IMR-90 (cell line): ENCODE measurements at regions not wholly inside any gene's neighbourhood (a gene's known extent, or its start where the extent isn't known, plus 50 kb on each side); places are given as distances from the start of the nearest gene placed in this dataset.

ENCODE experiments used
- CEBPB ChIP-seq: IDR thresholded peaks from 2 replicates; pipeline ENCODE4 v1.6.1; 2012; ENCODE audit warnings: low read depth, low read length, improper control_type of control experiment
- ELK1 ChIP-seq: fragments of 150-350 bp; IDR thresholded peaks from 2 replicates; pipeline ENCODE4 v1.6.1; 2016; ENCODE audit warnings: low read depth, mild to moderate bottlenecking, low read length, moderate library complexity, borderline replicate concordance
- MXI1 ChIP-seq: IDR thresholded peaks from 2 replicates; pipeline ENCODE4 v1.6.1; 2012; ENCODE audit warnings: low read depth, mild to moderate bottlenecking, low read length, moderate library complexity, borderline replicate concordance
- POLR2A ChIP-seq: IDR thresholded peaks from 2 replicates; pipeline ENCODE4 v1.6.1; 2012; ENCODE audit warnings: mild to moderate bottlenecking, low read depth, low read length
- RAD21 ChIP-seq: IDR thresholded peaks from 2 replicates; pipeline ENCODE4 v1.6.1; 2012; ENCODE audit warnings: low read length, improper control_type of control experiment
- RFX5 ChIP-seq: IDR thresholded peaks from 2 replicates; pipeline ENCODE4 v1.8.0; 2012; ENCODE audit warnings: low read depth, mild to moderate bottlenecking, low read length, moderate library complexity
- TF ChIP-seq, protein P1 (sequence below): conservative IDR thresholded peaks from 2 replicates; pipeline ENCODE4 v1.5.1; 2012; ENCODE audit warnings: mild to moderate bottlenecking, low read depth, low read length, improper control_type of control experiment
- TF ChIP-seq, protein P2 (sequence below): fragments of 150-350 bp; IDR thresholded peaks from 2 replicates; pipeline ENCODE4 v1.6.1; 2017; ENCODE audit warnings: mild to moderate bottlenecking, antibody characterized with exemption, low read length, low read depth

- TF ChIP-seq, protein P1, sequence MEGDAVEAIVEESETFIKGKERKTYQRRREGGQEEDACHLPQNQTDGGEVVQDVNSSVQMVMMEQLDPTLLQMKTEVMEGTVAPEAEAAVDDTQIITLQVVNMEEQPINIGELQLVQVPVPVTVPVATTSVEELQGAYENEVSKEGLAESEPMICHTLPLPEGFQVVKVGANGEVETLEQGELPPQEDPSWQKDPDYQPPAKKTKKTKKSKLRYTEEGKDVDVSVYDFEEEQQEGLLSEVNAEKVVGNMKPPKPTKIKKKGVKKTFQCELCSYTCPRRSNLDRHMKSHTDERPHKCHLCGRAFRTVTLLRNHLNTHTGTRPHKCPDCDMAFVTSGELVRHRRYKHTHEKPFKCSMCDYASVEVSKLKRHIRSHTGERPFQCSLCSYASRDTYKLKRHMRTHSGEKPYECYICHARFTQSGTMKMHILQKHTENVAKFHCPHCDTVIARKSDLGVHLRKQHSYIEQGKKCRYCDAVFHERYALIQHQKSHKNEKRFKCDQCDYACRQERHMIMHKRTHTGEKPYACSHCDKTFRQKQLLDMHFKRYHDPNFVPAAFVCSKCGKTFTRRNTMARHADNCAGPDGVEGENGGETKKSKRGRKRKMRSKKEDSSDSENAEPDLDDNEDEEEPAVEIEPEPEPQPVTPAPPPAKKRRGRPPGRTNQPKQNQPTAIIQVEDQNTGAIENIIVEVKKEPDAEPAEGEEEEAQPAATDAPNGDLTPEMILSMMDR: no peak
- no peak for TF ChIP-seq POLR2A
- no peak for TF ChIP-seq RAD21
- no peak for TF ChIP-seq ELK1
- TF ChIP-seq RFX5: no peak
- TF ChIP-seq CEBPB: no peak
- no peak for TF ChIP-seq MXI1
- TF ChIP-seq, protein P2, sequence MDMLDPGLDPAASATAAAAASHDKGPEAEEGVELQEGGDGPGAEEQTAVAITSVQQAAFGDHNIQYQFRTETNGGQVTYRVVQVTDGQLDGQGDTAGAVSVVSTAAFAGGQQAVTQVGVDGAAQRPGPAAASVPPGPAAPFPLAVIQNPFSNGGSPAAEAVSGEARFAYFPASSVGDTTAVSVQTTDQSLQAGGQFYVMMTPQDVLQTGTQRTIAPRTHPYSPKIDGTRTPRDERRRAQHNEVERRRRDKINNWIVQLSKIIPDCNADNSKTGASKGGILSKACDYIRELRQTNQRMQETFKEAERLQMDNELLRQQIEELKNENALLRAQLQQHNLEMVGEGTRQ: no peak
Measured at GRCh38 chr2:7599462-7600258, 682.4 kb downstream of the RNF144A start.
